ENCODE measurements at regions not wholly inside any gene's neighbourhood (a gene's known extent, or its start where the extent isn't known, plus 50 kb on each side); places are given as distances from the start of the nearest gene placed in this dataset.
A peak's percentile ranks its signal among the peaks of the same experiment; 100 is the strongest.

GRCh38 chr17:83144421-83145357 lies 65.3 kb downstream of the METRNL start:
- peak; percentile 47 to 53 for ATAC-seq
- POLR2A ChIA-PET: interaction anchor here (1.0 kb wide), 1 partner anchor 35 kb away, joined by 5 read pairs; no protein-coding TSS in a partner anchor
- H3K4me3 ChIP-seq: no peak overlapping the region
- no peak for DNase-seq (ENCODE audit: low read depth in 1 of 2, low spot score in 1 of 2)
- 56% methylated on average over 16 of the region's 16 CpGs for WGBS (ENCODE audit: missing lambda C conversion rate)
- CTCF ChIA-PET: interaction anchor here (0.6 to 1.4 kb wide), 5 partner anchors 12 to 909 kb away, joined by 3 read pairs; no protein-coding TSS in a partner anchor
- no peak for FAIRE-seq
- TF ChIP-seq NFE2L2 (conservative IDR thresholded peaks at IDR 0.05; ENCODE audit: low read length): no peak
- no peak overlapping the region for H3K27ac ChIP-seq
- no peaks in the 10 kb centered on the region for H3K4me1 ChIP-seq
- peaks cover 26% of the 10 kb centered on the region for H3K9me3 ChIP-seq
- H3K4me2 ChIP-seq: no peak overlapping the region

GRCh38 chr17:83145358-83145738 lies 65.9 kb downstream of the METRNL start:
- DNase-seq (ENCODE audit: low read depth in 1 of 2, low spot score in 1 of 2) (no peak), ATAC-seq (no peak), FAIRE-seq (no peak)
- H3K27ac ChIP-seq: no peak overlapping the region
- no peaks in the 10 kb centered on the region for H3K4me1 ChIP-seq
- ChIA-PET POLR2A (no interaction called here), CTCF (interaction anchor here (0.5 to 1.4 kb wide), 4 partner anchors 12 to 40 kb away, joined by 3 to 5 read pairs (median 3); no protein-coding TSS in a partner anchor)
- peaks cover 26% of the 10 kb centered on the region for H3K9me3 ChIP-seq
- no peak overlapping the region for H3K4me2 ChIP-seq
- WGBS (ENCODE audit: missing lambda C conversion rate): 17% methylated on average over 5 of the region's 5 CpGs
- H3K4me3 ChIP-seq: no peak overlapping the region
- TF ChIP-seq ZNF302 (CRISPR knock-in tag; IDR thresholded peaks at IDR 0.05) (no peak), TP53 (CRISPR knock-in tag; IDR thresholded peaks at IDR 0.05) (no peak), ATOH8 (CRISPR knock-in tag; IDR thresholded peaks at IDR 0.05; ENCODE audit: low read depth) (no peak), NR3C1 (IDR thresholded peaks at IDR 0.05) (no peak), FOXS1 (CRISPR knock-in tag; IDR thresholded peaks at IDR 0.05) (no peak), RCOR1 (IDR thresholded peaks at IDR 0.05; ENCODE audit: low read depth, low read length) (no peak), ZFP36 (IDR thresholded peaks at IDR 0.05; ENCODE audit: borderline replicate concordance, partially characterized antibody) (no peak), ZC3H11A (IDR thresholded peaks at IDR 0.05) (no peak), CBX2 (IDR thresholded peaks at IDR 0.05; ENCODE audit: borderline replicate concordance, low read depth) (no peak), PBX3 (IDR thresholded peaks at IDR 0.05) (no peak), CHD4 (IDR thresholded peaks at IDR 0.05; ENCODE audit: borderline replicate concordance) (no peak), SMC3 (IDR thresholded peaks at IDR 0.05) (no peak), CTCF (IDR thresholded peaks at IDR 0.05) (no peak), RAD21 (conservative IDR thresholded peaks at IDR 0.05 in 1 of 2, IDR thresholded peaks at IDR 0.05 in 1 of 2) (no peak), KDM5A (IDR thresholded peaks at IDR 0.05) (no peak), HES2 (IDR thresholded peaks at IDR 0.05) (no peak)

GRCh38 chr17:83145831-83146230 lies 66.4 kb downstream of the METRNL start:
- no peaks in the 10 kb centered on the region for H3K4me1 ChIP-seq
- CTCF ChIA-PET: interaction anchor here (0.5 to 1.2 kb wide), 3 partner anchors 13 to 39 kb away, joined by 3 to 5 read pairs (median 3); no protein-coding TSS in a partner anchor
- DNase-seq (ENCODE audit: low read depth in 1 of 2, low spot score in 1 of 2) (no peak), ATAC-seq (no peak), FAIRE-seq (no peak)
- H3K27ac ChIP-seq: no peak overlapping the region
- peaks cover 23% of the 10 kb centered on the region for H3K9me3 ChIP-seq
- POLR2A ChIA-PET: no interaction called here
- WGBS (ENCODE audit: missing lambda C conversion rate): 64% methylated on average over 7 of the region's 7 CpGs
- no peak overlapping the region for H3K4me3 ChIP-seq
- no peak overlapping the region for H3K4me2 ChIP-seq
- TF ChIP-seq GATA3 (IDR thresholded peaks at IDR 0.05; ENCODE audit: borderline replicate concordance) (no peak), ZNF302 (CRISPR knock-in tag; IDR thresholded peaks at IDR 0.05) (no peak), E2F6 (IDR thresholded peaks at IDR 0.05; ENCODE audit: borderline replicate concordance, low read depth) (no peak), ZC3H11A (IDR thresholded peaks at IDR 0.05) (no peak), MAX (IDR thresholded peaks at IDR 0.05) (no peak), HOXB5 (CRISPR knock-in tag; IDR thresholded peaks at IDR 0.05) (no peak), SMC3 (IDR thresholded peaks at IDR 0.05) (no peak), ATOH8 (CRISPR knock-in tag; IDR thresholded peaks at IDR 0.05; ENCODE audit: low read depth) (no peak), ZFP36 (IDR thresholded peaks at IDR 0.05; ENCODE audit: borderline replicate concordance, partially characterized antibody) (no peak), RAD21 (conservative IDR thresholded peaks at IDR 0.05 in 1 of 2, IDR thresholded peaks at IDR 0.05 in 1 of 2) (no peak), EHF (CRISPR knock-in tag; IDR thresholded peaks at IDR 0.05) (no peak), CTCF (IDR thresholded peaks at IDR 0.05) (no peak), HOXA7 (CRISPR knock-in tag; IDR thresholded peaks at IDR 0.05) (no peak)

All from A549 (cell line).